ENCODE measurements at regions not wholly inside any gene's neighbourhood (a gene's known extent, or its start where the extent isn't known, plus 50 kb on each side); places are given as distances from the start of the nearest gene placed in this dataset.

- TF ChIP-seq, protein P1, sequence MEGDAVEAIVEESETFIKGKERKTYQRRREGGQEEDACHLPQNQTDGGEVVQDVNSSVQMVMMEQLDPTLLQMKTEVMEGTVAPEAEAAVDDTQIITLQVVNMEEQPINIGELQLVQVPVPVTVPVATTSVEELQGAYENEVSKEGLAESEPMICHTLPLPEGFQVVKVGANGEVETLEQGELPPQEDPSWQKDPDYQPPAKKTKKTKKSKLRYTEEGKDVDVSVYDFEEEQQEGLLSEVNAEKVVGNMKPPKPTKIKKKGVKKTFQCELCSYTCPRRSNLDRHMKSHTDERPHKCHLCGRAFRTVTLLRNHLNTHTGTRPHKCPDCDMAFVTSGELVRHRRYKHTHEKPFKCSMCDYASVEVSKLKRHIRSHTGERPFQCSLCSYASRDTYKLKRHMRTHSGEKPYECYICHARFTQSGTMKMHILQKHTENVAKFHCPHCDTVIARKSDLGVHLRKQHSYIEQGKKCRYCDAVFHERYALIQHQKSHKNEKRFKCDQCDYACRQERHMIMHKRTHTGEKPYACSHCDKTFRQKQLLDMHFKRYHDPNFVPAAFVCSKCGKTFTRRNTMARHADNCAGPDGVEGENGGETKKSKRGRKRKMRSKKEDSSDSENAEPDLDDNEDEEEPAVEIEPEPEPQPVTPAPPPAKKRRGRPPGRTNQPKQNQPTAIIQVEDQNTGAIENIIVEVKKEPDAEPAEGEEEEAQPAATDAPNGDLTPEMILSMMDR (IDR thresholded peaks at IDR 0.05; ENCODE audit: poor library complexity, severe bottlenecking) = no peak
- Histone ChIP-seq H3K4me1 (ENCODE audit: insufficient read depth, poor library complexity, severe bottlenecking) (no peaks in the 10 kb centered on the region), H3K27me3 (ENCODE audit: insufficient read depth, poor library complexity, severe bottlenecking) (no peaks in the 10 kb centered on the region), H3K36me3 (ENCODE audit: low read depth) (no peaks in the 10 kb centered on the region), H3K9me3 (ENCODE audit: severe bottlenecking) (no peaks in the 10 kb centered on the region), H3K4me3 (ENCODE audit: severe bottlenecking) (no peak overlapping the region), H3K27ac (ENCODE audit: poor library complexity, severe bottlenecking) (no peak overlapping the region)
- DNase-seq (ENCODE audit: low spot score) (no peak), ATAC-seq (ENCODE audit: low read depth) (no peak)
Measured at GRCh38 chr13:47146136-47146535, 249.3 kb upstream of the HTR2A start.

DNA sequence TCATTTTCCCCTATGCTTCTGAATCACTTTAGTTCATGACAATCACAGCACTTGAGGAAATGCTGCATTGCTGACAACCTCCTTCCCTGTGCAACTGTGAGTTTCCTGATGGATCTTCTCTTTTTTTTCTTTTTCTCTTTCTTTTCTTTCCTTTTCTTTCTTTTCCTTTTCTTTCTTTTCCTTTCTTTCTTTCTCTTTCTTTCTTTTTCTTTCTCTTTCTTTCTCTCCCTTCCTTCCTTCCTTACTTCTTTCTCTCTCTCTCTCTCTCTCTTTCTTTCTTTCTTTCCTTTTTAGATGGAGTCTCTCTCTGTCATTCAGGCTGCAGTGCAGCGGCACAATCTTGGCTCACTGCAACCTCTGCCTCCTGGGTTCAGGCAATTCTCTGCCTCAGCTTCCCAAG lies 247.9 kb upstream of the HTR2A start:
- no peaks in the 10 kb centered on the region for H3K36me3 ChIP-seq (ENCODE audit: low read depth)
- H3K27ac ChIP-seq (ENCODE audit: poor library complexity, severe bottlenecking) = no peak overlapping the region
- ATAC-seq (ENCODE audit: low read depth) = no peak
- no peaks in the 10 kb centered on the region for H3K9me3 ChIP-seq (ENCODE audit: severe bottlenecking)
- TF ChIP-seq, protein P1 (IDR thresholded peaks at IDR 0.05; ENCODE audit: poor library complexity, severe bottlenecking) = no peak
- no peak for DNase-seq (ENCODE audit: low spot score)
- H3K27me3 ChIP-seq (ENCODE audit: insufficient read depth, poor library complexity, severe bottlenecking) = no peaks in the 10 kb centered on the region
- no peak overlapping the region for H3K4me3 ChIP-seq (ENCODE audit: severe bottlenecking)
- no peaks in the 10 kb centered on the region for H3K4me1 ChIP-seq (ENCODE audit: insufficient read depth, poor library complexity, severe bottlenecking)

DNA sequence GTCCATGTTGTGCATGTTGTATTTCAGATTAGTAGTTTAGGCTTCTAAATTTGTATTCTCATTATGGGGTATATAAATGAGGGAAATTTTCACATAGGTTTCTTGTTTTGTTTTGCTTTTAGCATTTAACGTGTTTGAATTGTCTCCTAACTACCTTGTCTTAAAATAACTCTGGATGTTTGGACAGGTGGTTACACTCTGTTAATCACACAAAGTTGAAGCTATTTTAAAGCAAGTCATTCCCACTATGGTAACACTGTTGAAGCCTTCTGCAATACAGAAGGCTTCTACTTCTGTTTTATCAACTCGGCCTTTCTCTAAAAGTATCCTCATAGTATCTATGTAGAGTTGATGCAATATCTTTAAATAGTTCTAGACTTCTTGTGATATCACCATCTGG lies 245.3 kb upstream of the HTR2A start:
- no peak for ATAC-seq (ENCODE audit: low read depth)

GRCh38 chr13:47139519-47139918 lies 242.7 kb upstream of the HTR2A start:
- Histone ChIP-seq H3K9me3 (ENCODE audit: severe bottlenecking) (no peaks in the 10 kb centered on the region), H3K4me1 (ENCODE audit: insufficient read depth, poor library complexity, severe bottlenecking) (no peaks in the 10 kb centered on the region), H3K36me3 (ENCODE audit: low read depth) (no peaks in the 10 kb centered on the region), H3K27ac (ENCODE audit: poor library complexity, severe bottlenecking) (no peak overlapping the region), H3K27me3 (ENCODE audit: insufficient read depth, poor library complexity, severe bottlenecking) (no peaks in the 10 kb centered on the region), H3K4me3 (ENCODE audit: severe bottlenecking) (no peak overlapping the region)
- ATAC-seq (ENCODE audit: low read depth) (no peak), DNase-seq (ENCODE audit: low spot score) (no peak)
- TF ChIP-seq, protein P1 (IDR thresholded peaks at IDR 0.05; ENCODE audit: poor library complexity, severe bottlenecking) = no peak

More for the DNA sequence above, 245.3 kb upstream of the HTR2A start:
- H3K4me1 ChIP-seq (ENCODE audit: insufficient read depth, poor library complexity, severe bottlenecking) = no peaks in the 10 kb centered on the region
- TF ChIP-seq, protein P1 (IDR thresholded peaks at IDR 0.05; ENCODE audit: poor library complexity, severe bottlenecking) = no peak
- no peak for DNase-seq (ENCODE audit: low spot score)
- no peaks in the 10 kb centered on the region for H3K27me3 ChIP-seq (ENCODE audit: insufficient read depth, poor library complexity, severe bottlenecking)
- no peak overlapping the region for H3K4me3 ChIP-seq (ENCODE audit: severe bottlenecking)
- no peaks in the 10 kb centered on the region for H3K9me3 ChIP-seq (ENCODE audit: severe bottlenecking)
- no peak overlapping the region for H3K27ac ChIP-seq (ENCODE audit: poor library complexity, severe bottlenecking)
- no peaks in the 10 kb centered on the region for H3K36me3 ChIP-seq (ENCODE audit: low read depth)

DNA sequence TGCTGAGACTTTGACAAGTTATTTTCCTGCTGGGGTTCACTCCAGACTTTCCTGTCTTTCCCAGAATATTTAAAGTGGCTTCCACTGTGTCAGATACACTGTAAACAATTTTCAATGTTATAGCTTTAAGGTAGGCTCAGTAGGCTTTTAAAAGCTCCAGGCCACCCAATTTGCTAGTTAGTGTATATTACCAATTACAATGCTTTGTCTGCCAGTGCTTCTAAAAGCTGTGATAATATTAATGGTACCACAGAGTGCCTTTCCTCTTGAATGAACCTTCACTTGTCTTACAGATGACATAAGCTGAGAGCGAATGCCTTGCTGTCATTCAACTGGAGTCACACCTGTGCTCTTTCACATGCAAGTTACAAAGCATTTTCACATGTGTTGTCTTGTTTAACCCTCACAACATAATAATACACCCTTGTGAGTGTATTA lies 239.7 kb upstream of the HTR2A start:
- no peaks in the 10 kb centered on the region for H3K36me3 ChIP-seq (ENCODE audit: low read depth)
- no peaks in the 10 kb centered on the region for H3K4me1 ChIP-seq (ENCODE audit: insufficient read depth, poor library complexity, severe bottlenecking)
- no peak overlapping the region for H3K27ac ChIP-seq (ENCODE audit: poor library complexity, severe bottlenecking)
- TF ChIP-seq, protein P1 (IDR thresholded peaks at IDR 0.05; ENCODE audit: poor library complexity, severe bottlenecking) = no peak
- H3K27me3 ChIP-seq (ENCODE audit: insufficient read depth, poor library complexity, severe bottlenecking) = no peaks in the 10 kb centered on the region
- no peak overlapping the region for H3K4me3 ChIP-seq (ENCODE audit: severe bottlenecking)
- H3K9me3 ChIP-seq (ENCODE audit: severe bottlenecking) = no peaks in the 10 kb centered on the region
- ATAC-seq (ENCODE audit: low read depth) = no peak
- no peak for DNase-seq (ENCODE audit: low spot score)

Data from RWPE2 (cell line).